MM.1S (cell line): ENCODE measurements at regions not wholly inside any gene's neighbourhood (a gene's known extent, or its start where the extent isn't known, plus 50 kb on each side); places are given as distances from the start of the nearest gene placed in this dataset.

Experiments
- EZH2 ChIP-seq: fragments of 300-600 bp; sonication (generic); optimal IDR thresholded peaks from 2 replicates; pipeline ENCODE3; 2017; ENCODE audit warnings: low read depth, mild to moderate bottlenecking, antibody characterized with exemption, low read length, mixed read lengths
- TF ChIP-seq, protein P1 (sequence below): fragments of 300-600 bp; sonication (generic); IDR thresholded peaks from 2 replicates; pipeline ENCODE4 v1.5.1; 2016; ENCODE audit warnings: antibody characterized with exemption, low read length, mixed read lengths

DNA sequence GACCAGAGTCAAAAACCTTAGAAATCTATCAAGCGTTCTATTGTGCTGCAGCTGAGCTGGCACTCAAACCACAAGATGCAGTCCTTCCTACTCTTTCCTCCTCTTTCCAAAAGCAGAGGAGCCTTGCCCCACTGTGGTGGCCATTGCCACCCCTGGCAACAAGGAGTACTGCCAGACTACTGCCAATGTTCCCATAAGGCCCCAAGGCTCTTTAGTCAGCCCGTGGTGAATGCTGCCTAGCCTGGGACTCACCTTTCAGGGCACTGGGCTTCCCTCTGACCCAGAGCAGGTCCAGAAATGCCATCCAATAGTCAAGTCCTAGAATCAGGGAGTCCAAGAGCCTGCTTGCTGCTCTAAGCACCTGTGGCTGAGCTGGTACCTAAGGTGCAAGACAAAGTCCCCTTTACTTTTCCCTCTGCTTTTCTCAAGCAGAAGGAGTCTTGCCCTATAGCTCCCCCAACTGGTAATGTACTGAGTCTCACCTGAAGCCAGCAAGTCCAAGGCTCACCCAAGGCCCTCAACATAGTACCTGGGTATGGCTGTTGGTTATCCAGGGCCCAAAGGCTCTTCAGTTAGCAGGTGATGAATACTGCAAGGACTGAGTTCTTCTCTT is 219.4 kb downstream of the ATPSCKMT start:
- TF ChIP-seq, protein P1, sequence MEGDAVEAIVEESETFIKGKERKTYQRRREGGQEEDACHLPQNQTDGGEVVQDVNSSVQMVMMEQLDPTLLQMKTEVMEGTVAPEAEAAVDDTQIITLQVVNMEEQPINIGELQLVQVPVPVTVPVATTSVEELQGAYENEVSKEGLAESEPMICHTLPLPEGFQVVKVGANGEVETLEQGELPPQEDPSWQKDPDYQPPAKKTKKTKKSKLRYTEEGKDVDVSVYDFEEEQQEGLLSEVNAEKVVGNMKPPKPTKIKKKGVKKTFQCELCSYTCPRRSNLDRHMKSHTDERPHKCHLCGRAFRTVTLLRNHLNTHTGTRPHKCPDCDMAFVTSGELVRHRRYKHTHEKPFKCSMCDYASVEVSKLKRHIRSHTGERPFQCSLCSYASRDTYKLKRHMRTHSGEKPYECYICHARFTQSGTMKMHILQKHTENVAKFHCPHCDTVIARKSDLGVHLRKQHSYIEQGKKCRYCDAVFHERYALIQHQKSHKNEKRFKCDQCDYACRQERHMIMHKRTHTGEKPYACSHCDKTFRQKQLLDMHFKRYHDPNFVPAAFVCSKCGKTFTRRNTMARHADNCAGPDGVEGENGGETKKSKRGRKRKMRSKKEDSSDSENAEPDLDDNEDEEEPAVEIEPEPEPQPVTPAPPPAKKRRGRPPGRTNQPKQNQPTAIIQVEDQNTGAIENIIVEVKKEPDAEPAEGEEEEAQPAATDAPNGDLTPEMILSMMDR: peak; percentile 18
- no peak for TF ChIP-seq EZH2
